SKM-1 treated with dmso at 0.1 percent for 144 hours (cell line): ENCODE measurements at regions not wholly inside any gene's neighbourhood (a gene's known extent, or its start where the extent isn't known, plus 50 kb on each side); places are given as distances from the start of the nearest gene placed in this dataset.
"Not testable (repeated sequence)": the region's sequence is repeated elsewhere in the genome, so short reads cannot be mapped to it uniquely, and the experiment has no call there.

Source experiments
- DNase-seq: peaks from one replicate; lab custom pipeline; 2025; ENCODE audit not compliant: unreplicated experiment; lab: John Stamatoyannopoulos, UW

DNA sequence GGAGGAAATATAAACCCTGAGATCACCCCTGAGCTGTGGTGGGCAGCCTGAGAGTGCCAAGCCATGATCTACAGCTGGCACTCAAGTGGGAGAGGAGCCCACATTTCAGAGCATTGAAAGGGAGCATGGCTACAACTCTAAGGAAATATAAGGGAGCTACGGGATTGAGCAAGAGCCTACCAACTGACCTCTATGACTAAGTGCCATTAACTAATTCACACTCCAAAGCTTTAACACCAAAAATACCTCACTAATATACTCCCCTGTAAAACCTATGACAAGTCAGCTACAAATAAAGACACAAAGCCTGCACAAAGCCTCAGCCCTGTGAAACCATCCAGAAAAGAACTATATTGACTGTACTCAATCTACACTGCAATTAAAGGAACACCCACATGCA, 286.8 kb upstream of the RPS23 start:
- no peak for DNase-seq

DNA sequence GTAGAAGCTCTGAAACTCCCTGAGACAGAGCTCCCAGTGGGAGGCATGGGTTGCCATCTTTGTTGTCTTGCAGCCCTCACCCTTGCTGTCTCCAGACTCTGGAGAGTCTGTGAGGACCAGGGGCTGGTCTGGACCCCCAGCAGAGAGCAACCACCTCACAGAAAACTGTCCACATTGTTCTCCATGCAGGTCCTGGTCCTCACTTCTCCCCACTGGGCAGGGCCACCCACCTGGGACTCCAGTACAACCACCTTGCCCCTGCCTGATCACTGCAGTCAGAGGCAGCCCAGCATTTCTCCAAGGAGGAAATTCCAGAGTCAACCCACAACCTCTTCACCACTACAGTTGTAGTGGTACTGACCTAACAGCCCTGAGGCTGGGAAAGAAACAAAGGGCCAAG, 285.6 kb upstream of the RPS23 start:
- DNase-seq, result no peak

DNA sequence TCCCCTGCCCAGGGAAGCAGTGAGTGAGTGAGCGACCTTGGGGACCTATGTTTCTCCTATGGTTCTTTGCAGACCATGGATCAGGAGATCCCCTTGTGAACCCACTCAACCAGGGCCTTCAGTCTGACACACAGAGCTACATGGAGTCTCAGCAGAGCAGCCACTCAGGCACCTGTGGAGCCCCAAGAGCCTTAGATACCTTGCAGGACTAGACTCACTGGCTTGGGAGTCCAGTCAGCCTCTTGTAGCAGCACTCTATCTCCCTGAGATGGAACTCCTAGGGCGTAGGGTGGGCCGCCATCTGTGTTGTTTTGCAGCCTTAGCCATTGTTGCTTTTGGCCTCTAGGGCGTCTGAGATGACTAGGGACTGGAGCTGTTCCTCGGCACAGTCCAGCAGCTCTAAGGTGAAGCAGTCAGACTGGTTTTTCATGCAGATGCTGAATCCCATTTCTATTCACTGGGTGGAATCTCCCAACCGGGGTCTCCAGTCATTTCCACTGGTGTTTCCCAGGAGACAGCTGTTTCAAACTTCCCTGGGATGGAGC, 284.6 kb upstream of the RPS23 start:
- DNase-seq, result no peak

DNA sequence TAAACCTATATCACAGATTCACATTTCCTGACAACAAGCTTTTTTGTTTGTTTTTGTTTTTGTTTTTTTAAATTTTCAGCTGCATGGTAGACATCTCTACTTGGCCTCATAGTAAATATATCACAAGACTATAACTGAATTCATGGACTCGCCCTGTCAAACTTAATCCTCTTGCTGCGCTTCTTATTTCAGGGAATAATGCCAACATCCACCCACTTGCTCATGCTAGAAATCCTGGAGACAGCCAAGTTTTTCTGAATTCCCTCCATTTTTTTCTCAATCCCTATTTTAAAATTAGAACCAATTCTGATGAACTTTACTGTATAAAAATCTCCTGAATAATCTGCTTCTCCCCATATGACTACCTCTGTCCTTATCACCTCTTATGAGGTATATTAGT, 283.6 kb upstream of the RPS23 start:
- no peak for DNase-seq

DNA sequence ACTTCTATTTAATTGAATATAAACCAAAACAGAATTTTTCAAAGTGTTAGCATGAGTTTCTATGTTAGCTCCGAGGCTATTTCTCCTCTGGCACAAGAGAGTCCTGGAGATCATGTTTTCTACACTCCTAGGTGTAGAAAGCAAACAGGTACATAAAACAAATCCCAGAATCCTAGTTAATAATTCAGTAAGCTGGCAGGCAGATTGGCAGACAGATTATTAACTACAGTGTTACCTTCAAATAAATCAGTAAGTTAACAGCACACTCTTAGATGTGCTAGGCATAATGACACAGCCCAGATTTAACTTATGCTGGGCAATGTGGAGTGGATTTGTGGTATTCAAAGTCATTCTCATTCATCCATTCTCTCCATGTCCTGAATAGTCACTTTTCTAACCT, 282.8 kb upstream of the RPS23 start:
- no peak for DNase-seq

DNA sequence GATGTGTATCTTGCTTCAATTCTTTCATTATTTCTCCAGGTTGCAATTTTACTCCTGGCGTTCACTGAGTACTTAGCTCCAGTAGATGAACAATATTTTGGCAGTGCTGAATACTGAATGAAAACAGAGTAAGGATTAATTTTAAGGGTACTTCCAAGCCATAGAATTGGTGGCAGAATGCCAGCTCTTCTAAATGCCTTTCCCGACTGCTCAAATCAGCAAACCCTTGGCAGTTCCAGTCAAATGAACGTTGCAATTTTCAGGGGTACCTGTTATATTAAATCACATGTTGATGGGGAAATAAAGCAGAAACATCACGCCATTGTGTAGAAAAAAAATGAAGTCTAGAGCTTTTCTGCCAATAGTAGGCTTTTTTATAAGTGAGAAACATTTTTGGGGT, 282.4 kb upstream of the RPS23 start:
- no peak for DNase-seq

DNA sequence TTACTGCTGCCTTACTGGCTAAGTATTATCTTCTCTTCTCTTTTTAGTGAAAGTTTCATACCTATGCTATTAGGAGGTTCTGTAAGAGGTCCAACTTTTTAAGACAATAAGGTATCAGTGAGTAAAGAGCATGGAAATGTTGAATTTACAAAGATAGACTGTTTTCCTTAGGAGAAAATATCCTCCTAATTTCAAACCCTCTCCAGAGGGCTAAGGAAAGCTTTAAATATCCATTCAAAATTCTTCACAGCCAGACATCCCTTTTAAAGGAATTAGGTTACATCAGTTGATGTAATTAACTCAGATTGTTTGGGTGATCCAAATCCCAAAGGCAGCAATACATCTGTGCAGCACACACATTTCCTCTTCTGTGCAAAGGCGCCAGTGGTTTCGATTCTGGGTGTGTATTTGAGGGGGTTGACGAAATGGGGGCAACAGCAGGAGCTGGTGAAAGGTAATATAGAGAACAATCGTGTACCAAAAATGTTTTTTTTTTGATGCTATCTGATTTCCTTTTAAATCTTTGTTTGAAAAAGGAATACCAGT, 273.8 kb upstream of the RPS23 start:
- DNase-seq, result no peak

DNA sequence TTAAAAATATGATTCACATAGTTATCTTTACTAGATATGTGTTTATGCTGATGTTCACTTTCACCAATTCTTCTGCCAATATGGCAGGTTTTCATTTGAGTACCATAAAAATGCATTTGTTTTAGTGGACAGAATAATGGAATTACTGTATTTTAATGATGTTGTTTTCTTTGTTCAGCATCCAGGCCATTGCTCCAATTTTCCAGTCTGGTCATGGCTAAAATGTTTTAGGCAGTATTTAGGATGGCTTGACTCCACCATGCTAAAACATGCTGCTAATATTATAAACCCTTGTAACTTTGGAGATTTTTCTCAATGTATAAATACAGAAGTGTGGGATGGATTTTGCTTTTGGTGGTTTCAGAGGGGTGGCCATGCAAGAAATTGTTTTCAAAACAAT, 273.0 kb upstream of the RPS23 start:
- no peak for DNase-seq

DNA sequence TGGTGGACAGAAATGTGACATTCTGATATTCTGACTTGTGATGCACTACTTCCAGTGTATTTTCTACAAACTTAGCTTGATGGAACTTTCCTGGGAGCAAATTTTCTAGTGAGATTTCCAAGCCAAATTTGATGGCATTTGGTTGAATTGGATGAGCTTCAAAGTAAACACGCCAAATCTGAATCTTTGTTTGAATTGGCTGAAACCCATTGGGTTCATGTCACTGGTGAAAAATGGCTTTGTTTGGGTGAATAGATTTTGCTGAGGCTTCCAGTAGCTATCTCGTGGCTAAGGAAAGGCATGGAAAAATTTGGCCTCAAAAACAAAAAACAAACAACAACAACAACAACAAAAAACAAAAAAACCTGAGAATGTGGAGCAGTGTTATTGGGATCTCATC, 271.1 kb upstream of the RPS23 start:
- no peak for DNase-seq

DNA sequence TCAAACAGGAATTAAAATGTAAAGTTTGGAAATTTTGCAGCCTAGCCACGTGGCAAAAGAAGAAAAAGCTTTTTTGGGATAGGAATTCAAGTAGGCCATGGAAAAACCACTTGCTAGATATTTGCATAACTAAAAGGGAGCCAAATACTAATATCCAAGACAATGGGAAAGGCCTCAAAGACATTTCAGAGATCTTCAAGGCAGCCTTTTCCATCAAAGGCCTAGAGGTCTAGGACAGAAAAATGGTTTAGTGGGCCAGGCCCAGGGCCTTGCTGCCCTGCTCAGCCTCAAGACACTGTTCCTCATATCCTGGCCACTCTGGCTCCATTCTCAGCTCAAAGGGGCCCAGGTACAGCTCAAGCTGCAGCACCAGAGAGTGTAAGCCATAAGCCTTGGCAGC, 265.9 kb upstream of the RPS23 start:
- DNase-seq, result no peak

DNA sequence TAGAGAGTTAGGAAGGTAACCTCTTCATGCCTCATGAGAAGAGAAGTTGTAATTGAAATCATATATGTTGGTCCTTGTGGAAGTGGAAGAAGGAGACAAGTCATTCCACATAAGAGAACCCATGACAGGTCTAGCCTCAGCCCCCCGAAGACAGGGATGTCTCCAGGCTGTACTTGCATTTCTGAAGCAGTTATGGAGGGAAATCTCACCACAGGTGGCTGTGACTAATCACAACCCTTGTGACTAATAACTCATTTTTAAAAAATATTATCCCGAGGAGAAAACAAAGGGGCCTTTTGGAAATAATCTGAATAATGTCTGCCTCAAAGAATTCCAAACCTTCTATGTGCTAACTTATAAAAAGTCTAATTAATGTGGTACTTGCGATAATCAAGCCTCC, 262.1 kb upstream of the RPS23 start:
- no peak for DNase-seq

DNA sequence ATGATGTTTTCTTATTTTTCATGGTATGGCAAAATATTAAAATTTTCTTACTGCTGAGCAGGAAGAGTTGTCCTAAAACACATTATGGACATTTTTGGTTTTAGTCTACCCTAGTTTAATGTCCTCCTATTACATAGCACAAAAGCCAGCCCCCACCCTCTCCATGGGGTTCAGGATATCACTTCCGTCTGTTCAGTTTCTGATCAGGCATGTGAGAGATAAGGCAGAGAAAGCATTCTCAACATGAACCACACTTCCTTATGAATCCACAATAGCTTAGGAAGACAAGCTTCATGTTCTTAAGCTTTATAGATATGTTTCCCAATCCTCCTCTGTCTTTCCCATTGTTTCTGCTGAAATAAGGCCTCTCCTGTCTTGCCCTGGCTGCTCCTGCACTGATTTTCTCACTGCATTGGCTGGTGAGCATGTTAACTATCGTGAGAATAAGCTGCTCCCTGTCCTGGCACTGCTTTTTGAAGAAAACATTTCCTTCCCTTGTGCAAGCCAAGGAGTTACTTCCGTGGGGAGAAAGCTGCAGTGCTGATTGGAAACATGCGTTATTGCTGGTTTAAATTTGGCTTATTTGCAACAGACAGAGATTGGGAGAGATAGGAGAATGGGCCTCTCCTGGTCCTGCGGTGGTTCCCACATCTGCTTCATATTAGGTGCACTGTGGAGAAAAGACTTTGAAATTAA, 260.3 kb upstream of the RPS23 start:
- no peak for DNase-seq

DNA sequence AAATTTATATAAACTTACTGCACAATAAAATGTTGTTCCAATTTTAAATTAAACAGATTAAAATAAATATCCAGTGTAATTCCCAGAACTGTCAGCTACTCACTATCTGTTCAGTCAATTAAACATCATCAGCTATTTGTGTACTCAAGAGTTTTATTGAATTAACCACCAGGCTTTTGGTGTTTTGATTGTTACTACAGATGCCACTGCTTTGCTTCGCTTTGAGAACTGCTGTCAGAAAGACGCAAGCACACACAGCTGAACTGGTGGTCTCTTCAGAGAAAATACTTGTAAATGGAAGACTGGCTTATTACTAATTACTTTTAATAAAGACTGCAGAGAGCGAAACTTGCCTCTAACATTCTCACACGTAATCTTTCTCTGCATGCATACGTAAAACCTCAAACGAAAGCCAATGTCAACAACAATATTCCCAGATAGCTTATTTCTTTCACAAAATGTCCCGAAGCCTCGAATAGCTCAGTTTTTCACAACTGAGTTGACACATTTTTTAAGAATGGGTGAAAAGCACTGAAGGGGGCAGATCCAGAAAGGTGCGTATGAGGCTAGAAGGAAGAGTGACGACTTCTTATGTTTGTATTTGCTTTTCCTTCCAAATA, 259.6 kb upstream of the RPS23 start:
- no peak for DNase-seq

DNA sequence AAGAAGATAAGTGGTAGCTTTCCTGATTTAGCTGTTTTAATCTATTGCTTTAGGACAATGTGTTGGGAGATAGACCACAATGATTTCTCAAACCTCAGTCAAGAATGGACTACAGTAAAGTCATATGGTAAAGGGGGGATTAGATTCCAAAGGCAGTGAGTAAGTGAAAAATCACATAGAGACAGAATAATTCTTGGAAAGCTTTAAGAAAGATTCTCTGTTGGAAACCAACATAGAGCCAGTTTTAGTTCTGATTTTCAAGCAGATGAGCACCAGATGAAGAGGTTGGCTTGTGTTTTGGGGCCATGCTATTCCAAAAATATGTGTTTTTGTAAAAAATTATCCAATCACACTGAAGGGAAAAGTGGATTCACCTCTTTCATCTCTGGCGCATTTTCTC, 256.8 kb upstream of the RPS23 start:
- DNase-seq, result no peak

DNA sequence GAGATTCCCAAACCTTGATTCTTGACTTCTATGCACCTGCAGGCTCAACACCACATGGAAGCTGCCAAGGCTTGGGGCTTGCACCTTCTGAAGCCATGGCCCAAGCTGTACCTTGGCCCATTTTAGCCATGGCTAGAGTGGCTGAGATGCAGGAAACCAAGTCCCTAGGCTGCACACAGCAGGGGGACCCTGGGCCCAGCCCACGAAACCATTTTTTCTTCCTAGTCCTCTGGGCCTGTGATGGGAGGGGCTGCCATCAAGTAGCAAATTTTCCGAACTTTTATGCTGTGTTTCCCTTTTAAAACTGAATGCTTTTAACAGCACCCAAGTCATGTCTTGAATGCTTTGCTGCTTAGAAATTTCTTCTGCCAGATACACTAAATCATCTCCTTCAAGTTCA, 253.9 kb upstream of the RPS23 start:
- DNase-seq, result not testable (repeated sequence)

DNA sequence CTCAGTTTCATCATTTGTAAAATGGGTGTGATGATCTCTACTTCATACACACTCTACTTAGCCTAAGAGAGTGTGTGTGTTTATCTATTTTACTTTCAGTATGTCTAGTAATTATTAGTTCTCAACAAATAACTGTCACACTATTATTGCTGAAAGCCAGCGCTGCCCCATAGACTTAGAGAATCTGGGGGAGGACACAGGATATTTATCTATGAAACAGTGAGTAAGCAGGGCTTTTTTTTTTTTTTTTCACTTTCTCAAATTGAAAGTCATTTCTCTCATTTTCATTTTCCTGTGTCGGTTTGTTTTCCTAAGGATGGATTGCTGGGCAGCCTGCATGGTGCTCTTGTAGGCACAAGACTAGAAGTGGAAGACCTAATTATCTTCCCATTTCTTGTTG, 248.4 kb upstream of the RPS23 start:
- DNase-seq, result no peak

DNA sequence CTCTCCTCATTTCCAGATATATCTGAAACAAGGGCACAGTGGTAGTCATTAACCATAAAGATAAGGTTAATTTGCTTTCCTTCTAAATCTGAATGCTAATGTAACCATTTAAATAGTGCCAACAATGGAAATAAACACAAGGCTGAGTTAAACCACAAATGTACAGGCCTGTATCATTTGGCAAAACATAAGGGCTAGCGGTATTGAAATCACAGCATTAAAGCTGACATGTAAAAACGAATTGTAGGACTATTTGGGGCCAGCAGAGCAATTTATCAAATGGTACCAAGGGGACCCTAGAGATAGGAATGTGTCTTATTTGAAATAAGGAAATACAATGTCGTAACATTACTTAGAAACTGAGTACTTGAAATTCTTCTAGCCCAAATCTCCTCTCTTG, 247.5 kb upstream of the RPS23 start:
- no peak for DNase-seq

DNA sequence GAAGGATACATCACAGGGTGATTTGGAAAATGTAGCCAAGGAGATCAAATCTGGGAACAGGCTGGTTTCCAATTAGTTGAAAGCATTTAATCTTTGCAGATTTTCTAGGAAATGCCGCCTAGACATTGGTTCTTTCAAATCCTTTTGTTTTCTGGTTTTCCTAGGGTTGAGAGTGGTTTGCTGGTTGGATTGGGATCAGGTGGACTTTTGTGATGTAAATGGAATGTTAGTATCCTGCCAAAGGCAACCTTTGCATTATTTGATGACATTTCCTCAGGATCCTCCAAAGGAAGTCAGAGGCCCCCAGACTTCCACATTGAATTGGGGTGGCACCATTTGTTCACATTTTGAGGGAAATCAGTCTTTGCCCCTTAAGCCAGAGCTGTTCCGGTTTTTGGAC, 245.5 kb upstream of the RPS23 start:
- no peak for DNase-seq

DNA sequence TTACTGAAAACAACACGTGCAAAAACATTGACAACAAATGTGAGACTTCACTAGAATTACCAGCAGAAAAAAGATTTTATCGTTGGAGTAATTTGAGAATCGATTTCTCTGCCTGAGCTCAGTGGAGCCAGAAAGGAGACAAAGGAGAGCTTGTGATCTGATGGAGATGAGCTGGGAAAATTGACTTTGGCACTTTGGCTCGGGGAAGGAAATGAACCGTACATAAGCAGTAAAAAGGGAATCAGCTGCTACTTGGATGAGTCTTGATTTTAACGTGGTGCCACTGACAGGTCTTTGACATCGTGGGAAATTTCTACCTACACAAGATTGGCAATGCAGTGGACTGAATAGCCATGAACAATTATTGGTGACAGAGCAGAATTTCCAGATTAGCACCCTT, 244.7 kb upstream of the RPS23 start:
- DNase-seq, result no peak

DNA sequence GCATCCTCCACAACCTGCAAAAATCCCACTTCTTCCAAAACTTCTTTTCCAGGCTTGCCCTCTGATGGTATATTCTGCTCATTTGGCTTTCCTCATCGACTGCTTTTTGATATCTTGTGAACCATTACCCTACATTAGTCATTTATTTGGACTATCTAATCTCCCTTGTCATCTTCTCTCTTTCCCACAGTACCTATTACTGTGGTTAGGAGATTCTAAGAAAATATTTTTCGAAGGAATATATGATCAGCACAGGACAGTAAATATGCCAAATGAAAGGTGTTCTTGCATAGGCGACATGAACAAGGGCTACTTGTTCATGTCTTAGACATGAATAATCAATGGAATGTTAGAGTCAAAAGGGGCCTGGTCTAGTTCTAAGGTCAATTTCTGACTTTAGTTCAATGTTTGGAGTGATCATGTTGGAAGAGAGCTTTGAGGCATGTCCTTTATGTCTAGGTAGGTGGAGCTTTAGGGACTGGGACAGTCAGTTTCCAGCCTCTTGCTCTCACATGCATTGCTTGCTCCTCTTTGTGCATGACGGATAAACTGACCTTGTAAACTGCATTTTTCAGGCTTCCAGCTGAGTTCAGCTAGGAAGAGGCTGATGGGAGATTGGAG, 243.4 kb upstream of the RPS23 start:
- no peak for DNase-seq

DNA sequence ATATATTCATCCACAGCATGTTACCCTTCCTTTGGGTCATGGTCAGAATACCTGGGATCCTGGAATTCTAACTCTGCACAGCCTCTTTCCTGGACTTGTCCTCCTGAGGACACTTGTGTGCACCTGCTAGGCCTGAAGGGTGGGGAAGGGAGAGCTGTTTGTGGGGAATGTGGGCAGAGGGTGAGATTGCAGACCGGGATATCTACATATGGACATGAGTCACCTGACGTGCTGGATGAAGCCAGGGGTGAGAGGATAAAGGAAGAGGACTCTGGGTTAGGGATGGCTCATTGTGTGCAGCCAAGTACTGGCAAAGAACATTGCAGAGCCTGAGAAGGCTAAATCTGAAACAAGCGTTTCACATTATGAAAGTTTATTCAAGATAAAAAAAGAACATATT, 241.4 kb upstream of the RPS23 start:
- no peak for DNase-seq

DNA sequence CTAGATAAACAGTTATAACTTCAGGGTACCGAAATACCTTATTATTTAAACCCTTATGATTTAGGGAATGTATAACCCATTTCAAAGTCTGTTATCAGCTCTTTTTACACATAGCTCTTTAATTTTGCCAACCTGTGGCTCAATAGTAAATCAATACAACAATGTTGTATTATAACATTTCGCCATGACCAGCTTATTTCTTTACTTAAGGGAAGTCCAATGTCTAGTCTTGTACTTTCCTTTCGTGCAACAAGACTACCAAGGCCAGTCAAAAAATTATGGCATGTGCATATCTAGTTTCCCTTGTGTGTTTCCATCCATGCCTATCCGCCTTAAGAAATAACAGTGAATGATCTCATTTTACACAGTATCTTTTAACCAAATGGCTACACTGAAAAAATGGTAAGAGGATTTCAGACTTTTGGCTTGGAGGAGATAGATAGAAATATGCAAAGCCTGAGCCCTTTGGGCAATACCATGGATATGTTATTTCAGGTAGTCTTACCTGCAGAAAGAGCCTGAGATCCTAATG, 239.5 kb upstream of the RPS23 start:
- DNase-seq, result no peak
